GM18517 (cell line): ENCODE measurements at regions not wholly inside any gene's neighbourhood (a gene's known extent, or its start where the extent isn't known, plus 50 kb on each side); places are given as distances from the start of the nearest gene placed in this dataset.
"Not testable (repeated sequence)": the region's sequence is repeated elsewhere in the genome, so short reads cannot be mapped to it uniquely, and the experiment has no call there.

ENCODE experiments used
- ATAC-seq: cut with Tn5 transposase; IDR thresholded peaks from one replicate; pipeline ENCODE4 v1.9.1; 2021; ENCODE audit warnings: mild to moderate bottlenecking, moderate library complexity; ENCODE audit not compliant: unreplicated experiment

- ATAC-seq = peak; percentile 67
Measured at GRCh38 chr5:164326219-164326618, 820.8 kb downstream of the MAT2B start.

GRCh38 chr5:164327166-164327565 lies 821.7 kb downstream of the MAT2B start:
- not testable (repeated sequence) for ATAC-seq

- no peak for ATAC-seq
Measured at GRCh38 chr5:164332349-164333196, 827.2 kb downstream of the MAT2B start.

GRCh38 chr5:164335837-164336236 lies 830.4 kb downstream of the MAT2B start:
- no peak for ATAC-seq

- no peak for ATAC-seq
Measured at GRCh38 chr5:164336276-164336675, 830.9 kb downstream of the MAT2B start.

GRCh38 chr5:164336906-164337305 lies 831.5 kb downstream of the MAT2B start:
- ATAC-seq = no peak

- no peak for ATAC-seq
Measured at GRCh38 chr5:164341056-164341619, 835.7 kb downstream of the MAT2B start.

GRCh38 chr5:164345173-164345849 lies 839.9 kb downstream of the MAT2B start:
- no peak for ATAC-seq

- ATAC-seq = no peak
Measured at GRCh38 chr5:164345853-164346252, 840.4 kb downstream of the MAT2B start.

- no peak for ATAC-seq
Measured at GRCh38 chr5:164346785-164347630, 841.6 kb downstream of the MAT2B start.

- no peak for ATAC-seq
Measured at GRCh38 chr5:164350236-164350635, 844.8 kb downstream of the MAT2B start.

- ATAC-seq = no peak
Measured at GRCh38 chr5:164351245-164351834, 845.9 kb downstream of the MAT2B start.

GRCh38 chr5:164352695-164353094 lies 847.3 kb downstream of the MAT2B start:
- no peak for ATAC-seq

GRCh38 chr5:164353155-164353554 lies 847.7 kb downstream of the MAT2B start:
- ATAC-seq = no peak

GRCh38 chr5:164354139-164354751 lies 848.8 kb downstream of the MAT2B start:
- no peak for ATAC-seq

- ATAC-seq = no peak
Measured at GRCh38 chr5:164355267-164355830, 849.9 kb downstream of the MAT2B start.

- ATAC-seq = no peak
Measured at GRCh38 chr5:164356790-164357189, 851.4 kb downstream of the MAT2B start.

- ATAC-seq = no peak
Measured at GRCh38 chr5:164357395-164358033, 852.1 kb downstream of the MAT2B start.

GRCh38 chr5:164358531-164359259 lies 853.3 kb downstream of the MAT2B start:
- peak; percentile 72 for ATAC-seq
